ENCODE measurements at regions not wholly inside any gene's neighbourhood (a gene's known extent, or its start where the extent isn't known, plus 50 kb on each side); places are given as distances from the start of the nearest gene placed in this dataset.

- peak overlapping the region in 1 of 4 donors; percentile 35 for H3K27ac ChIP-seq
- no peak for DNase-seq
- H3K36me3 ChIP-seq: no peaks in the 10 kb centered on the region
- TF ChIP-seq POLR2A (IDR thresholded peaks at IDR 0.05) (no peak), CTCF (IDR thresholded peaks at IDR 0.05 in 4 of 5, conservative IDR thresholded peaks at IDR 0.05 in 1 of 5) (no peak)
- ATAC-seq: no peak
- no peak overlapping the region for H3K4me3 ChIP-seq
- no peaks in the 10 kb centered on the region for H3K27me3 ChIP-seq
- H3K9me3 ChIP-seq: no peaks in the 10 kb centered on the region
- no peaks in the 10 kb centered on the region for H3K4me1 ChIP-seq
- in situ Hi-C loops (cut with MboI; ENCODE audit: low sequenced_read_pairs in 4 of 4): loop anchor here (10.0 to 25.0 kb wide), 7 partner anchors 204 to 904 kb away; partner anchors contain the start of gene HMGB1 (in 2 of the 4)
- intact Hi-C loops (cut with DNase I; ENCODE audit: low total_unique reads): loop anchor here (5.0 kb wide), 3 partner anchors 329 to 909 kb away; no protein-coding TSS in a partner anchor
Measured at GRCh38 chr13:30133554-30133912, 173.8 kb downstream of the KATNAL1 start.

- no peaks in the 10 kb centered on the region for H3K9me3 ChIP-seq
- in situ Hi-C loops (cut with MboI; ENCODE audit: low sequenced_read_pairs in 4 of 4): loop anchor here (10.0 to 25.0 kb wide), 7 partner anchors 204 to 904 kb away; partner anchors contain the start of gene HMGB1 (in 2 of the 4)
- no peak overlapping the region for H3K4me3 ChIP-seq
- intact Hi-C loops (cut with DNase I; ENCODE audit: low total_unique reads): loop anchor here (1.0 to 5.0 kb wide), 4 partner anchors 329 to 909 kb away; no protein-coding TSS in a partner anchor
- H3K27me3 ChIP-seq: no peaks in the 10 kb centered on the region
- no peaks in the 10 kb centered on the region for H3K4me1 ChIP-seq
- H3K27ac ChIP-seq: no peak overlapping the region
- TF ChIP-seq CTCF (IDR thresholded peaks at IDR 0.05 in 4 of 5, conservative IDR thresholded peaks at IDR 0.05 in 1 of 5) (peak; percentile 84 to 90 (median 90)), POLR2A (IDR thresholded peaks at IDR 0.05) (no peak)
- ATAC-seq (peak; percentile 90 to 99), DNase-seq (peak; percentile 83 to 89)
- H3K36me3 ChIP-seq: no peaks in the 10 kb centered on the region
Measured at GRCh38 chr13:30132623-30133553, 174.5 kb downstream of the KATNAL1 start.

GRCh38 chr13:30129411-30129810 is 177.9 kb downstream of the KATNAL1 start:
- Histone ChIP-seq H3K27me3 (no peaks in the 10 kb centered on the region), H3K4me3 (no peak overlapping the region), H3K27ac (no peak overlapping the region), H3K9me3 (no peaks in the 10 kb centered on the region), H3K36me3 (no peaks in the 10 kb centered on the region), H3K4me1 (no peaks in the 10 kb centered on the region)
- intact Hi-C loops (cut with DNase I; ENCODE audit: low total_unique reads) (no loop called here), in situ Hi-C loops (cut with MboI; ENCODE audit: low sequenced_read_pairs in 4 of 4) (loop anchor here (25.0 kb wide), 6 partner anchors 208 to 908 kb away; partner anchors contain the start of gene HMGB1 (in 1 of the 4))
- no peak for TF ChIP-seq POLR2A (IDR thresholded peaks at IDR 0.05)
- TF ChIP-seq CTCF (IDR thresholded peaks at IDR 0.05 in 4 of 5, conservative IDR thresholded peaks at IDR 0.05 in 1 of 5): no peak
- no peak for DNase-seq
- no peak for ATAC-seq

DNA sequence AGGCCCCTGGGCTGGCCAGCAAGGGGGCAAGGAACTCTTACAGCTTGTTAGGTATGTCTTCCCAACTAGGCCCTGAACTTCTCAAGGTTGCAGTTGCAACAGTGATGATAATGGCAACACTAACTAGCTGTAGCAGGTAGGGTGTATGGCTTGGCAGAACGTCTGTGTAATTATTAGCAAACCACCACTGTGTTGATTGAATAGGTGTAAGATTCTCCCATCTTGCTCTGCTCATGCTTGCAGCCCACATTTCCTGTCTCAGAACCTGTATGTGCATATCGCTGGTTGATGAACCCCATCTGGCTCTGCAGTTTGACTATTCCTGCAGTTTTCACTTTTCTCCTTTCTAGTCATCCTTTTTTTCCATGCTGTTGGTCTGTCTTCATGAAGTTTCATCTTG is 178.8 kb downstream of the KATNAL1 start:
- Histone ChIP-seq H3K36me3 (no peaks in the 10 kb centered on the region), H3K27me3 (no peaks in the 10 kb centered on the region), H3K4me3 (no peak overlapping the region), H3K4me1 (no peaks in the 10 kb centered on the region), H3K27ac (no peak overlapping the region), H3K9me3 (no peaks in the 10 kb centered on the region)
- ATAC-seq: no peak
- intact Hi-C loops (cut with DNase I; ENCODE audit: low total_unique reads): no loop called here
- no peak for DNase-seq
- in situ Hi-C loops (cut with MboI; ENCODE audit: low sequenced_read_pairs in 4 of 4): loop anchor here (25.0 kb wide), 6 partner anchors 209 to 909 kb away; partner anchors contain the start of gene HMGB1 (in 1 of the 4)
- TF ChIP-seq POLR2A (IDR thresholded peaks at IDR 0.05) (no peak), CTCF (IDR thresholded peaks at IDR 0.05 in 4 of 5, conservative IDR thresholded peaks at IDR 0.05 in 1 of 5) (no peak)

All from gastrocnemius medialis (tissue), 4 donors.